MV-4-11 (cell line): ENCODE measurements at regions not wholly inside any gene's neighbourhood (a gene's known extent, or its start where the extent isn't known, plus 50 kb on each side); places are given as distances from the start of the nearest gene placed in this dataset.
"Not testable (repeated sequence)": the region's sequence is repeated elsewhere in the genome, so short reads cannot be mapped to it uniquely, and the experiment has no call there.

Source experiments
- DNase-seq: peaks from one replicate; lab custom pipeline; 2025; lab: John Stamatoyannopoulos, UW

DNA sequence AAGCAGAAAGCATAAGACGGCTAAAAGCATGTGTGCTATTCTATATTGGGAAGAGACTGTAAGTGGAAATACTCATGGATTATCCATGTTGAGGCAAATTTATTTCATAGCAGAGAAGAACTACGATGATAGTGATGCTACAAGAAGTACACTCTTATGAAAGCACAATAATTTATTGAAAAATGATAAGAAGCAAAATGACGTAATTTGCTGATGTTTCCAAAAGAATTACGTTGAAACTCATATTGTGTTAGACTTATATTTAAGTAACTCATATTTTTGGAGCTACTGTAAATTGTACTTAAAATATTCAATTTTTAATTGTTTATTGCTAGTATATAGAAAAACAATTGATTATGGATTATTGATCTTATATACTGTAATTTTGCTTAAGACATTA is 1622.5 kb downstream of the REEP3 start:
- DNase-seq, result no peak

DNA sequence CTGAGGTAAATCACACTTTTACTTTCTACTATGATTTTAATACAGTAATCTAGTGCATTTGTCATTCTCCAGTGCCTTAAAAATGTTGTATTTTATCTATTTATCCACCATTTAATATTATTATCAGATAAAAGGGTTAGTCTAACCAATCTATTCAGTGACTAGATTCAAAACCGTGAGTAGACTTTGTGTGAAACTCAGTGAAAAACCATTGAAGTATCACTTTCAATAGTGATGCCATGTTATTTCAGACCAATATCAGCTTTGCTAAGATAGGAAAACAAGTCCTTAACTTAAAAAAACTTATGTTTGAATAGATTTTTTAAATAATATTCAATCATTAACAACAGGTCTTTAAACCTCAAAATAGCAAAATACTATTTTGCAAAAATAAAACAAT is 1628.7 kb downstream of the REEP3 start:
- no peak for DNase-seq

DNA sequence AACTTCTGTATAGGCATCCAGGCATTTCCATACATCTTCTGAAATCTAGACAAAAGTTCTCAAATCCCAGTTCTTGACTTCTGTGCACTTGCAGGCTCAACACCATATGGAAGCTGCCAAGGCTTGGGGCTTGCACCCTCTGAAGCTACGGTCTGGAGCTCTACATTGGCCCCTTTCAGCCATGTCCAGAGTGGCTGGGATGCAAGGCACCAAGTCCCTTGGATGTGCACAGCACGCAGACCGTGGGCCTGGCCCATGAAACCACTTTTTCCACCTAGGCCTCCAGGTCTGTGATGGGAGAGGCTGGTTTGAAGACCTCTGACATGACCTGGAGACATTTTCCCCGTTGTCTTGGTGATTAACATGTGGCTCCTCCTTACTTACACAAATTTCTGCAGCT is 1645.1 kb downstream of the REEP3 start:
- no peak for DNase-seq

DNA sequence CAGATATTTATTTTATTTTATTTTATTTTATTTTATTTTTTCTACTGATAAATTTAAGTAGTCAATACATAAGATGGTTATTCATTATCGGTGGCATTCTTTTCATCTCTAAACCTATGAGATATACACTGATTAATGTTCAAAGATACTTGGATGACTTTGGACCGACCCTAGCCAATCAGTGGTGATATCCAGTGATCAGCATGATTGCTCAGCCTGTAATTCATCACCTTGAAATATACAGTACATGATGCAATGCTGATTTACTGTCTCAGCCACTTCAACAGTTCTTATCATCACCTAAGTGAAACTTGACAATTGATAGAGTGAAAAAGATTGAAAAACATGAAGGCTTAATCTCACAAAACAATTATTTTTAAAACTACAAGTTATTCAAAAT is 1651.0 kb downstream of the REEP3 start:
- DNase-seq, result no peak

DNA sequence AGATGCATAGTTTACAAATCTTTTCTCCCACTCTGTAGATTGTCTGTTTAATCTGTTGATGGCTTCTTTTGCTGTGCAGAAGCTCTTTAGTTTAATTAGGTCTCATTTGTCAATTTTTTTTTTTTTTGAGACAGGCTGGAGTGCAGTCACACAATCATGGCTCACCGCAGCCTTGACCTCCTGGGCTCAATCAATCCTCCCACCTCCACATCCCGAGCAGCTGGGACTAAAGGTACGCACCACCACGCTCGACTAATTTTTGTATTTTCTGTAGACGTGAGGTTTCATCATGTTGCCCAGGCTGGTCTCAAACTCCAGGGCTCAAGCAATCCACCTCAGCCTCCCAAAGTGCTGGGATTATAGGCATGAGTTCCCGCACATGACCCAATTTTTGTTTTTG is 1655.8 kb downstream of the REEP3 start:
- DNase-seq, result no peak

DNA sequence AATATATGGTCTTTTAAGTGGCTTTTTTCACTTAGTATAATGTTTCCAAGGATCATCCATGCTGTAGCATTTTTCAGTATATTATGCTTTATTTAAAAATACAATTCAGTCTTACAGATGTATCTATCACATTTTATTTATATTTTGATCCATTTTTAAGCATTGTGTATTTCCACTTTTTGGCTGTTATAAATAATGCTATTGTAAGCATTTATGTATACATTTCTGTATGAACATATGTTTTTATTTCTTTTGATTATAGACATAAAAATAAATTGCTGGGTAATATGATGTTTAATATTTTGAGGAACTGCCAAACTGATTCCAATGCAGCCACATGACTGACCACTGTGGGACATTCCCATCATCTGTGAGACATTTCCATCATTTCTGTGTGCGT is 1662.0 kb downstream of the REEP3 start:
- no peak for DNase-seq

DNA sequence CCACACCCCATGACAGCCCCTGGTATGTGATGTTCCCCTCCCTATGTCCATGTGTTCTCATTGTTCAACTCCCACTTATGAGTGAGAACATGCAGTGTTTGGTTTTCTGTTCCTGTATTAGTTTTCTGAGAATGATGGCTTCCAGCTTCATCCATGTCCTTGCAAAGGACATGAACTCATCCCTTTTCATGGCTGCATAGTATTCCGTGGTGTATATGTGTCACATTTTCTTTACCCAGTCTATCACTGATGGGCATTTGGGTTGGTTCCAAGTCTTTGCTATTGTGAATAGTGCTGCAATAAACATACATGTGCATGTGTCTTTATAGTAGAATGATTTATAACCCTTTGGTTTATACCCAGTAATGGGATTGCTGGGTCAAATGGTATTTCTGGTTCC is 1665.5 kb downstream of the REEP3 start:
- DNase-seq, result not testable (repeated sequence)

DNA sequence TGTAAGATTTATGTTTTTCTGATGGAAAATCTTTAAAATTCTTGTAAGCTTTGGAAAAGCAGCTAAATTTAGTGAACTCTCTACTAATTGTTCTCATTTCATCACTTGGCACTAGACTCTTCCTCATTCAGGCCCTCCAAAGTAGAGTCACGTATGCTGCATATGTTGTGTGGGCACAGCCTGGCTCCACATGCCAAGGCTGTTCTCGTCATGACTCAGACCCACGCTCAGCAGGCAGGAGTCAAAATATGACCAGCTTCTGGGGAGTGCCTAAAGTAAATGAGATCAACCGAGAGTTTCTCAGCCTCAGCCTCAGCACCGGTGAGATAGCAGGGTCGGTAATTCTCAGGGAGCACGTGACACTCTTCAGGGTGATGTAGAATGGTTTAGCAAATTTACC is 1672.9 kb downstream of the REEP3 start:
- no peak for DNase-seq

DNA sequence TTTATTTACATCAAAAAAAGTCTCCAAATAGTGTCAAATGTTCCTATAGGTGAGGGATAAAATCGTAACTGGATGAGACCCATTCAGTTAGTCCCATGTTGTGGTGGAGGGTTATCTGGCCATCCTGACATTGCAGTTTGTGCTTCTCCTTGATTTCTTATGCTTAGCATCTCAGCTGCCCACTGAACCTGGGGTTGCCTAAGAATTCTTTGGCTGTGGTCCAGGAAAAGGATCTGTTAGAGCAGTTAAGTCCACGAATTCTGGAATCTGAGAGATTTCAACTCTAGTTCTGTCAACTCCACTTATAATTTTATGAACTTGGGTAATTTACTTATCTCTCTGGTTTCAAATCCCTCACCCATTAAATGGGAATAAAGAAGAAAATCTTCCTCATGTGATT is 1673.4 kb downstream of the REEP3 start:
- no peak for DNase-seq

DNA sequence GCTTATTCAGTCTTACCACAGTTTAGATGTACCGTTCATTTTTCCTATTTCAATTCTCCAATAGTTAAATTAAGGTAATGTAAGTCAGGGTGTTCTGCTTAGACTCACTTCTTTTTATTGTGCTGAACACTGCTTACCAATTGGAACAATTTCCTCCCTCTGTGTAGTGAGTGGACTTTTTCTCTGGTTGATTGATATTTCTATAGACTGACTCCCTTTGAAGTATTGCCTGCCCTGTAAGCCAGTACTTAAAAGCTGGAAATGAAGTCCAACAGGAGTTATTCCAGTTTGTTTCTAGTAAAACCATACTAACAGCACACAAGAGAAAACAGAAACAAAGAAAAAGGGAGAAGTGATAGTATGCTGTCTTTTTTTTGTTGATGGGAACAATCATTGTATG is 1674.9 kb downstream of the REEP3 start:
- no peak for DNase-seq

DNA sequence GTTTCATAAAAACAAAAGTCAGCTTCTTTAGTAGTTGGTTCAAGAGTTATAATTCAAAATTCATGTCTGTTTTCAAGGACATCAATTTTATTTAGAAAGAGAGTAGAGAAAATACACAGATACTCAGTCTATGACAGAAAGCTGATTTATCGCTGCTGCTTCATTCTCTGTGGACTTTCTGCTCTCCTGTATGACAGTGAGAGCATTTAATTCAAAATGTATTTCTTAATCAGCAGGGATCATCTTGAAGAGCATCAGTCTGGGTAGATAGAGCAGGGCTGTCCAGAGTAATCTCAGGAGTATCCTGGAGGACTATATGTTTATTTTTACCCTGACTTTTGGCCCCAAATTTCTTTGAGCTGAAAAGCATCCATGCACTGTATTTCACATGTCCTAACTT is 1676.7 kb downstream of the REEP3 start:
- DNase-seq, result no peak

DNA sequence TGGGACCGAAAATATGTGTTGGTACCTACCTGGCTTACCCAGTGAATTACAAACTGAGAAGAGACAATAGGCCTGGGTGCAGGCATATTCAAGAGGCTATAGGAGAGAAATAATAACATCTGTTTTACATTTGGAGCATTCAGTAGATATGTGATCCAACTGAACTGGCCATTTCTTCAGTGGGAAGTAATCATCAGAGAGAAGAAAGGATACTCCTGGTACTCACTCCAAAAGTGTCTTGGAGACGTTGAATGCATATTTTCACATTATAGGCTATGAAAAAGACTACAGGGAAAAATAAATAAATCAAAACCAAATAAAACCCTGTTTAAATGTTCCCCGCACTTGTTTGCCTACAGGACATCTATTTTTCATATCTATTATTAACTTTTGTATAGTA is 1680.3 kb downstream of the REEP3 start:
- no peak for DNase-seq

DNA sequence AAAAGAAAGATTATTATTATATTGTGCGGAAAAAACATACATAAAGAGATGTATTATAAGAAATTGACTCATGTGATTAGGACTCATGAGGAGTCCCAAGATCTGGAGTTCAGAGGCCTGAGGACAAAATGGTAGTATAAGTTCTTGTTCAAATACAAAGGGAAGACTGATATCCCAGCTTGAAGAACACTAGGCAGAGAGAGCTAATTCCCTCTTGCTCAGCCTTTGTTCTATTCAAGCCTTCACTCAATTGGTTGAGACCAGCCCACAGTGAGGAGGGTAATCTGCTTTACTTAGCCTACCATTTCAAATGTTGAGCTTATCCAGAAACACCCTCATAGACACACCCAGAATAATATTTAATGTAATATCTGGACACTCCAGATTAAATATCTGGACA is 1683.8 kb downstream of the REEP3 start:
- no peak for DNase-seq

DNA sequence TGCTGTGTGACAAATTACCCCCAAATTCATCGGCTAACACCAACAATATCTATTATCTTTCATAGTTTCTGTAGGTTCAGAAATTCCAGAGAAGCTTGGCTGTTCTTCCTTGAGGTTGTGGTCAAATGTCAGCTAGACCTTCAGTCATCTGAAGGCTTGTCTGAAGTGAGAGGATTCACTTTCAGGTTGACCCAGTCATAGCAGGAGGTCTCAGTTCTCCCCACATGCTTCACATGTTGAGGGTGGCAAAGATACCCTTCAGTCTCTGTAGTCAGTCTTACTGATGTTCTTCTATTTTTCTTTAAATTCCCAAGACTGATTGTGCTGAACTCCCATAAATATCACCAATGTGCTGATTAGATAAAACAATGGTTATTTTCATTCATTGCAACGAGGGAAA is 1692.0 kb downstream of the REEP3 start:
- DNase-seq, result no peak

DNA sequence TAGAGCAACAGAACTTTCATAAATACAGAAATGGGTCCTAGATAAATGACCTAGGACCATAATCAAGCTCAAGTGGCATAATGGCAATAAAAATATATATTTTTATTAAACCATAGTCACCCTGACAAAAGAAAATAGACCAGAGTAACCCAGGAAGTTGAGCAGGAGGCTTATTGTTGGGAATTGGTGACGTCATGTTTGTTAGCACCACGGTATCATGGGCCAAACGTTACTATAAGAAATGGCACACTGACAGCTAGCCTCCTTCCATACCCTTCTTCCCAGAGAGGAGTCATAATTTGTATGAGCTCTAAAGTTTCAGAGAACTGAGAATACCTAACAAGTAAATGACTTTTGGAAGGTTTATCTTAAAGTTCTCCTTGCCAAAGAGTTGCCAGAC is 1698.2 kb downstream of the REEP3 start:
- DNase-seq, result no peak

DNA sequence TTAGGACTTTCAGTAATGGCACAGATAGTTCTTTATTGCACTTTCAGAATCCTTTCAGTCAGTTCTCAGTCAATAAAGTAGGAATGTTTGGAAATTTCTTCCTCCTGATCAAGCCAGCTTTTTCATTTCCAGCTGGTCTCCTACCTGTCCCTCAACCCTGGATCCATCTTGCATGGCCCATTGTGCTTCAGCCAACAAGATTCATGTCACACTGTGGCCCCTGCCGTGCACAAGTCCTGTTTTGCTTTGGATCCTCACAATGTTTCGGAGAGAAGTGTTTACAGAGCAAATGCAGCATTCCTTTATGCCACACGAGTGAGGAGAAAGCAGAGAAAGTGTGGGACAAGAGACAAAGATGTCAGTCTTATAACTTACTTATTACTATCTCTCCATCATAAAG is 1694.7 kb upstream of the LRRTM3 start:
- no peak for DNase-seq

DNA sequence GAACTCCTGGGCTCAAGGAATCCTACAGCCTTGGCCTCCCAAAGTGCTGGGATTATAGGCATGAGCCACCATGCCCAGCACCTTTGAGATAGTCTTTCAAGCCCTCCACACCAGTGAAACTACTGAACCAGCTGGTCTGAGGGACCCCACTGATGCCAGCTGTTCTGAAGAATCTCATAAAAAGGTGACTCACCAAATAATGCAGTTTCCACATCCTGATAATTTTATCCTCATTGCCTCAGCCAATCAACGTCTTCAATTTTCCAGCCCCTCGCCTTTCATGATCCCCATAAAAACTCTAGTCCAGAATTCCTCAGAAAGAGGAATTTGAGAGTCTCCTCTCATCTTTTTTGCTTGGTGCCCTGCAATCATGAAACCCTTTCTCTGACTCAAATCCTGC is 1691.6 kb upstream of the LRRTM3 start:
- DNase-seq, result no peak

DNA sequence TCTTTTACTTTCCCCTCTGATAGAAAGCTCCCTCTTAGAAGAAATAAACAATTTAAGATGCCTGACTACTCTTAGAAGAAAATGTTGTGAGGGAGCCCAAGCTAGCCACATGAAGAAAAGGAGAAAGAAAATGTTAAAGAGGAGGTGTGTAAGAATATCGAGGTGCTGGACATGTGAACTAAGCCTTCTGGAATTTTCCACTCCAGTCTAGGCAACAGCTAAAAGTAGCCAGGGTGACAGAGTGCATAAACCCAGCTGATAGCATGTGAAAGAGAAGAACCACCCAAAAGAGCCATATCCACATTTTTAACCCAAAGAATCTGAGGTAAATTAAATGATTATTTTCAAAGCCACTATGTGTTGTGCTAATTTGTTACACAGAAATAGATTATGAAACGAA is 1690.6 kb upstream of the LRRTM3 start:
- no peak for DNase-seq

DNA sequence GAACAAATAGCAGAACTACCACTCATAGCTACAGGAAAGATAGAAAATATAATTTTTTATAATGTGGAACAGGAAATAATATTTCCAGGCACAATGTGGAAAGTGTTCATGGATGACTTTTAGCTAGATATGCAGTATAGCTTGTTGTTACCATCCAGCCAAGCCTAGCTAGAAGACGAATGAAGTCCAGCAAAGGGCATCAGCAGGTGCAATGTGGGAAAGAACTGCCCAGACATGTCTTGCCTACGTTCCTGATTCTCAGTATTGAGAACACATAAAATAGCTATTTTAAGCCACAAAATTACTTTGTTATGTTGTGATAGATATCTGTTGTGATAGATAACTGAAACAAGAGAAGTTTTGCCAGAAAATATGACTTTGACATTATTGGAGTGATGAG is 1690.0 kb upstream of the LRRTM3 start:
- no peak for DNase-seq

DNA sequence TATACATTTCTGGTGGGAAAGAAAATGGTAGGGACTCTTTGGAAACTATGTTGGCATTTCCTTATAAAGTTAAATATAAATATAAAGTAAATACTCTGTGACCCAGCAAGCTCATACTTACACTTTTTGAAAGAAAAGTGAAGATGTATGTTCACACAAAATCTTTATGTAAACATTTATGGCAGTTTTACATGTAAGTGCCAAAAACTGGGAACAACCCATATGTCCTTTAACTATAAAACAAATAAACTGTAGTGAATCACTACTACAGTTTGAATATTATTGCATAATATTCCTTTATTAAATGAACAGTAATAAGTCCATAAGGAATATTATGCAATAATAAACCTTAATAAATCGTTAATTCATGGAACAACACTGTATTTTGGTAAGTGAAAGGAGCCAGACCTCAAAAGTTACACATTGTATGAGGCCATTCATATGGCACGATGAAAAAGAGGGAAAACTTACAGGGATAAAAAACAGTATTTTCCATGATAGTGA is 1660.3 kb upstream of the LRRTM3 start:
- DNase-seq, result no peak

DNA sequence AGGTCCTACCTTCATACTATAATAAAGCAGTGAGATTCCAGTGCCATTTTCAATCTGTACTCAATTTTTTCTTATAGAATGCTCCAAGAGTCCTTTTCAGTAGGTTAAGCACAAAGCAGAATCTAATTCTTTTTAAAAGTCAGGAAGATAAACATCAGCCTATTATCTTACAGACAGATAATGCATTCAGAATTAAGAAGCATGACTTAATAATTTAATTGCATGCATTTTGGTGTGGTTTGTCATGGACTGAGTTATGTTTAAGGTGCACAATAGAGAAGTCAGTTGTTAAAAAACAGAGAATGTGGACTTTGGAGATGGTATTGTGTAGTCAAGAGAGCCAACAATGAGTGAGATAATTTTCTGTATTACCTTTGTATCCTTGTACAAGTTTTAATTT is 1656.3 kb upstream of the LRRTM3 start:
- DNase-seq, result not testable (repeated sequence)

DNA sequence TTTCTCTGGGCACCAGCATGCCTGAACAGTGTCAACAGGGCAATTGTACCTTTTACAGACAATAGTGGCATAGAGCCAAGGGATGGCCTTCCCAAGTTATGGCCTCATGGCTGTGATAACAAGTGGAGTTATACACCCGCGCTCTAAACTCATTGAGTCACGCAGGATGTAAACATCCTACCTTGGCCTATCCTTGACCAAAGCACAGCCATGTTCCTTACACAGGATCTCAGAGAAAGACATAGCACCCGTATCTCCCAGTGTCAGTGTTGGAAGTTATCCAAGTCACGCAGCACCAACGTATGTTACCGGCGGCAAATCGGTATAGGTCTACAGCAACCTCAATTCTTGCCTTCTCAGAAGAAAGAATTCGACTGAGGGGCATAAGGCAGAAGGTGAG is 1654.9 kb upstream of the LRRTM3 start:
- no peak for DNase-seq

DNA sequence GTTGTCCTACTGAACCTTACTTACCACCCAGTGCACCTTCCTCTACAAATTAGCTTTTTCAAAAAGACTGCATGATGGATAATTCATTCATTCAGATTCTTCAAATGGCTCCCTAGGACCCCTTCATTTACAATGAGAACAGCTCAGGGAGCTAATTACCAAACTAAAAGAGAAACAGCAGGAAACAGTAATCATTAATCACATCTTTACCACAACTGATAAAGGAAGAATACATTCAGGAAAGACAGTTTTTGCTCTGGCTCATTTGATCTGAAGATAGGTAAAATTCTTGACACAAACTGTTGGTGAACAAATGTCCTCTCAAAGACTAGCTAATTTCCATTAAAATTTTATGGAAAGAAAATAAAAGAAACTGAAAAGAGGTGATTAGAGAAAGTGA is 1652.7 kb upstream of the LRRTM3 start:
- no peak for DNase-seq

DNA sequence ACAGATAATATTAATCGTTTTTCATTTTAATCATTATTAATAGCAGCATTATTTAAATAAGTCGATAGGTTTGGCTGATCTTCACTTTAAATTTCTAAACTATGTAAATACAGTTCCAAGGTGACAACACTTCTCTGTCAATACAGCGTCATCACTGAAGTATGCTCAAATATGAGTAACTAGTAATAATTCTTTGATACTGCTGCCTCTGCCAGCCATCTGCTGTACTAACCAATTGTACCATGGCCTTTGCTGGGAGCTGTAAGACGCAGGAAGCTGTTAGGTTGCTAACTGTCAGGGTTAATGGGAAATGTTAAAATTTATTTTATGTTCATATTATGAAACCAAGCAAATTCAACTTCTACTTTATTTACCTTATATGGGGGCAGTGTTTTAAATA is 1650.5 kb upstream of the LRRTM3 start:
- DNase-seq, result no peak

DNA sequence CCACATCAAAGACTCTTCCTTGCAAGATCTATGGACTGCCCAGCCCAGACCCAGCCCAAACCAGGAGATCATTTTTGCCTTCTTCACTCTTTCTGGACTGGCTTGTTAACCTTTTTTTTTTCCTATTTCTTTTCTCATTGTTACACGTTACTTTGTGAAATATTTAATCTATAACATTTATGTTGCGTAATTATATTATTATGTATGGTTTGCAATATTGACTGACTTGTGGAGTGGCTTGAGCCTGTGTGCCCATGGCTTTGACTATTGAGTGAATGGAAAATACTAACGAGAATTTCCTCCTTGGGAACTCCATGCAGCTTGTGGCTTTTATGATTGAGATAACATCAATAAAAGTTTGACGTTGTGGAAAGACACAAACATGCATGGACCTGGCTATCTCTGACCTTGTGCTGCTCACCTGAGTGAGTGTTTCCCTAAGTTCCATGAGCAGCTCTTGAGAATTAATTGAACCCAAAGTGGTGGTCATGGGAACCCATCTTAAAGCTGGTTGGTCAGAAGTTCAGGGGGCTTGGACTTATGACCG is 1641.3 kb upstream of the LRRTM3 start:
- DNase-seq, result no peak
